PC-3 (cell line): ENCODE measurements at regions not wholly inside any gene's neighbourhood (a gene's known extent, or its start where the extent isn't known, plus 50 kb on each side); places are given as distances from the start of the nearest gene placed in this dataset.

ENCODE experiments used
- ATAC-seq: fragments of 200-7000 bp; cut with Tn5 transposase; 2 replicates; pipeline ENCODE4 v1.9.1; 2020; ENCODE audit warnings: mild to moderate bottlenecking, moderate library complexity
- BruUV-seq: library from RNA; stranded (reverse); fragments of 400-500 nt; replicated peaks from 2 replicates; lab custom pipeline; 2021; lab: Mats Ljungman, UMichigan
- CTCF ChIA-PET: fragments of 300-600 bp; sonication (Branson Sonifier 250); formaldehyde crosslinking; loops from one replicate; lab custom pipeline; 2022; ENCODE audit warnings: antibody characterized with exemption; lab: Charles Lee
- POLR2A ChIA-PET: fragments of 300-600 bp; sonication (Branson Sonifier 250); formaldehyde crosslinking; loops from one replicate; lab custom pipeline; 2022; ENCODE audit warnings: antibody characterized with exemption; ENCODE audit not compliant: unreplicated experiment; lab: Charles Lee
- DNase-seq: peaks from one replicate; pipeline ENCODE4 v3.0.0-alpha.2; 2015
- H2AFZ ChIP-seq: fragments of 300-600 bp; sonication (generic); 2 replicates; pipeline ENCODE4 v1.6.0; 2016; ENCODE audit warnings: antibody characterized with exemption, low read length
- H3F3A ChIP-seq: fragments of 300-600 bp; sonication (generic); one replicate; pipeline ENCODE4 v1.6.0; 2017; ENCODE audit warnings: antibody characterized with exemption, low read length, control low read depth, mild to moderate bottlenecking; ENCODE audit not compliant: unreplicated experiment
- H3K27ac ChIP-seq: fragments of 300-600 bp; sonication (generic); 2 replicates; pipeline ENCODE4 v1.5.1; 2016; ENCODE audit warnings: mild to moderate bottlenecking, low read length
- H3K27me3 ChIP-seq: fragments of 300-600 bp; sonication (generic); 2 replicates; pipeline ENCODE4 v1.6.1; 2016; ENCODE audit warnings: low read length, mixed read lengths
- H3K36me3 ChIP-seq: fragments of 300-600 bp; sonication (generic); 2 replicates; pipeline ENCODE4 v1.6.1; 2016; ENCODE audit warnings: low read depth, mixed run types, low read length, mixed read lengths
- H3K4me1 ChIP-seq: fragments of 300-600 bp; sonication (generic); 2 replicates; pipeline ENCODE4 v1.5.1; 2016; ENCODE audit warnings: low read length; ENCODE audit not compliant: insufficient read depth
- H3K4me2 ChIP-seq: fragments of 300-600 bp; sonication (generic); 2 replicates; pipeline ENCODE4 v1.6.0; 2016; ENCODE audit warnings: low read length
- H3K4me3 ChIP-seq: fragments of 300-600 bp; sonication (generic); 2 replicates; pipeline ENCODE4 v1.5.1; 2016; ENCODE audit warnings: mild to moderate bottlenecking, low read length, mixed read lengths
- H3K79me2 ChIP-seq: fragments of 300-600 bp; sonication (generic); 2 replicates; pipeline ENCODE4 v1.6.1; 2017; ENCODE audit warnings: low read length, mixed read lengths
- H3K9ac ChIP-seq: fragments of 300-600 bp; sonication (generic); 2 replicates; pipeline ENCODE4 v1.6.0; 2016; ENCODE audit warnings: mild to moderate bottlenecking, low read length
- H3K9me2 ChIP-seq: fragments of 300-600 bp; sonication (generic); replicated peaks from 2 replicates; pipeline ENCODE4 v1.6.1; 2016; ENCODE audit warnings: mixed run types, low read length, mixed read lengths
- H3K9me3 ChIP-seq: fragments of 300-600 bp; sonication (generic); 2 replicates; pipeline ENCODE4 v1.6.1; 2016; ENCODE audit warnings: low read length, mixed read lengths
- H4K20me1 ChIP-seq: fragments of 300-600 bp; sonication (generic); 2 replicates; pipeline ENCODE4 v1.6.1; 2016; ENCODE audit warnings: low read length, mixed read lengths
- EZH2 ChIP-seq: fragments of 300-600 bp; sonication (generic); IDR thresholded peaks from one replicate; pipeline ENCODE4 v1.6.1; 2017; ENCODE audit warnings: antibody characterized with exemption, mild to moderate bottlenecking, low read length; ENCODE audit not compliant: unreplicated experiment
- EZH2phosphoT487 ChIP-seq: fragments of 300-600 bp; sonication (generic); IDR thresholded peaks from 2 replicates; pipeline ENCODE4 v1.6.1; 2018; ENCODE audit warnings: mild to moderate bottlenecking, antibody characterized with exemption, low read length, borderline replicate concordance
- intact Hi-C: fragments of 100-400 bp; cut with micrococcal nuclease; formaldehyde crosslinking; loops from 2 replicates; pipeline ENCODE4 v1.9.0; 2023
- TF ChIP-seq, protein P1 (sequence below): fragments of 300-600 bp; sonication (generic); conservative IDR thresholded peaks from 2 replicates; pipeline ENCODE4 v1.5.1; 2017; ENCODE audit warnings: antibody characterized with exemption, low read depth, mild to moderate bottlenecking, low read length

DNA sequence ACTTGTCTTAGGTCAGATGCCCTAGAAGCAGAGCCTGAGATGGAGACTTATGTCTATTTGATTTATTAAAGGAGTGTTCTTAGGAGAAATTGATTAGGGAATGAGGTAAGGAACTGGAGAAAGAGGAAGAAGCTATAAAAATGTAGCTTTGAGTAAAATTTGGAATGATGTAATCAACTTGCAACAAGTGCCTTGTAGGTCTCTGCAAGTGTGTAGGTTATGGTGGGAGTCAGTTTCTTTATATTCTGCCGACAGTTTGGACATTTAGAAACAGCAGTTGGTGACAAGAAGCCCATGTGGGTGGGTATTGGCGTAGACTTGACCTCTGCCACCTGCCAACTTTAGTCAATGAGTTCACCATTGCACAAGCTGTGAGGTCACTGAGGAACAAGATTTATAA is 986.5 kb downstream of the CDH18 start:
- POLR2A ChIA-PET: no interaction called here
- H3K9me2 ChIP-seq: no peaks in the 10 kb centered on the region
- no peaks in the 10 kb centered on the region for H3K79me2 ChIP-seq
- no TSS peak for BruUV-seq
- no peak overlapping the region for H3K4me2 ChIP-seq
- H2AFZ ChIP-seq: no peak overlapping the region
- no peaks in the 10 kb centered on the region for H3K9me3 ChIP-seq
- H3K4me3 ChIP-seq: no peak overlapping the region
- TF ChIP-seq, protein P1, sequence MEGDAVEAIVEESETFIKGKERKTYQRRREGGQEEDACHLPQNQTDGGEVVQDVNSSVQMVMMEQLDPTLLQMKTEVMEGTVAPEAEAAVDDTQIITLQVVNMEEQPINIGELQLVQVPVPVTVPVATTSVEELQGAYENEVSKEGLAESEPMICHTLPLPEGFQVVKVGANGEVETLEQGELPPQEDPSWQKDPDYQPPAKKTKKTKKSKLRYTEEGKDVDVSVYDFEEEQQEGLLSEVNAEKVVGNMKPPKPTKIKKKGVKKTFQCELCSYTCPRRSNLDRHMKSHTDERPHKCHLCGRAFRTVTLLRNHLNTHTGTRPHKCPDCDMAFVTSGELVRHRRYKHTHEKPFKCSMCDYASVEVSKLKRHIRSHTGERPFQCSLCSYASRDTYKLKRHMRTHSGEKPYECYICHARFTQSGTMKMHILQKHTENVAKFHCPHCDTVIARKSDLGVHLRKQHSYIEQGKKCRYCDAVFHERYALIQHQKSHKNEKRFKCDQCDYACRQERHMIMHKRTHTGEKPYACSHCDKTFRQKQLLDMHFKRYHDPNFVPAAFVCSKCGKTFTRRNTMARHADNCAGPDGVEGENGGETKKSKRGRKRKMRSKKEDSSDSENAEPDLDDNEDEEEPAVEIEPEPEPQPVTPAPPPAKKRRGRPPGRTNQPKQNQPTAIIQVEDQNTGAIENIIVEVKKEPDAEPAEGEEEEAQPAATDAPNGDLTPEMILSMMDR: no peak
- no peak for TF ChIP-seq EZH2
- no peak for TF ChIP-seq EZH2phosphoT487
- H3F3A ChIP-seq: no peaks in the 10 kb centered on the region
- no peak overlapping the region for H3K27ac ChIP-seq
- H4K20me1 ChIP-seq: no peaks in the 10 kb centered on the region
- no peak overlapping the region for H3K9ac ChIP-seq
- no peak for ATAC-seq
- no peaks in the 10 kb centered on the region for H3K36me3 ChIP-seq
- H3K4me1 ChIP-seq: no peaks in the 10 kb centered on the region
- CTCF ChIA-PET: no interaction called here
- no peak for DNase-seq
- intact Hi-C loops: no loop called here
- no peaks in the 10 kb centered on the region for H3K27me3 ChIP-seq

DNA sequence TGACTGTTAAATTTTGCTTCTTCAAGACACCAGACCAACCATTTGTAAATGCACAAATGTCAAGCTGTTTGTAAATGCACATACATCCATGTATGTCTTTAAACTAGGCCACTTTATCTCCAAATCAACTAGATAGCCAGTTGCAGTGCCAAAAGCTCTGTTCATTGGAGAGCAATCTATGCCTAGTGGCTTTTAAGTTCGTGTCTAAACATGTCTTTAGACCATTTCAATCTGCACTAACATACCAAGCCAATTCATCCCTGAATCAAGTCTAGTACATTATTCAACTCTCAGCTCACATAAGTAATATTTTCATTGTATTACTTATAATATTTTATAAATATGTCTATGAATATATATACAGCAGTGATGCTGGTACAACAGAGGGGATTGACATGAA is 985.9 kb downstream of the CDH18 start:
- BruUV-seq: no TSS peak
- no peaks in the 10 kb centered on the region for H4K20me1 ChIP-seq
- ChIA-PET CTCF (no interaction called here), POLR2A (no interaction called here)
- H3K27ac ChIP-seq: no peak overlapping the region
- no peaks in the 10 kb centered on the region for H3K36me3 ChIP-seq
- ATAC-seq (no peak), DNase-seq (no peak)
- no peak overlapping the region for H3K4me3 ChIP-seq
- H3F3A ChIP-seq: no peaks in the 10 kb centered on the region
- H3K9ac ChIP-seq: no peak overlapping the region
- H3K79me2 ChIP-seq: no peaks in the 10 kb centered on the region
- no peaks in the 10 kb centered on the region for H3K27me3 ChIP-seq
- H3K9me3 ChIP-seq: no peaks in the 10 kb centered on the region
- no peak overlapping the region for H3K4me2 ChIP-seq
- no peaks in the 10 kb centered on the region for H3K4me1 ChIP-seq
- TF ChIP-seq, protein P1: no peak
- no peak for TF ChIP-seq EZH2
- TF ChIP-seq EZH2phosphoT487: no peak
- H3K9me2 ChIP-seq: no peaks in the 10 kb centered on the region
- intact Hi-C loops: no loop called here
- H2AFZ ChIP-seq: no peak overlapping the region

DNA sequence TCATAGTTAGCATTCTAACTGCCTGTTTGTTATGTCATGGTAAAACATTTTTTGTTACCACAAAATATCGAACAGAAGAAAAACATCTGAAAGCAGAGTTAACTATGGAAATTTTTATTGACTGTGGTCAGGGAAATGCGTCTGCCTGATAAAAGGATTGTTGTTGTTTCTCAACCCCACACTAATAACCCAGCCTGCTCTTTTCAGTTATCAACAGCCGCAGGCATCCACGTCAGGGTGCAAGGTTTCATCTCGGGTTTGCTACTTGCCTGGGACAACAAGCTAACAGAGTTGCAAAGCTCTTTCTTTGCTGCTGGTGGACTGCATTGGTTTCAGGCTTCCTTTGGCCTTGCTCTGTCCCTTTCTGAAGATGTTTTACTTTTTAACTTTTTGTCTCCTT is 969.2 kb downstream of the CDH18 start:
- Histone ChIP-seq H3K4me3 (no peak overlapping the region), H2AFZ (peak overlapping the region; percentile 13; the same call in 1 of the 2 replicates)

More for the DNA sequence above, 969.2 kb downstream of the CDH18 start:
- Histone ChIP-seq H3K27ac (no peak overlapping the region), H3K4me2 (no peak overlapping the region), H3F3A (no peaks in the 10 kb centered on the region), H3K27me3 (no peaks in the 10 kb centered on the region), H4K20me1 (no peaks in the 10 kb centered on the region), H3K4me1 (no peaks in the 10 kb centered on the region), H3K9ac (no peak overlapping the region), H3K9me2 (no peaks in the 10 kb centered on the region), H3K36me3 (no peaks in the 10 kb centered on the region), H3K9me3 (no peaks in the 10 kb centered on the region), H3K79me2 (no peaks in the 10 kb centered on the region)
- no TSS peak for BruUV-seq
- peak; percentile 30 for DNase-seq
- intact Hi-C loops: no loop called here
- no peak for TF ChIP-seq EZH2phosphoT487
- TF ChIP-seq, protein P1: no peak
- no peak for TF ChIP-seq EZH2
- peak; percentile 48 for ATAC-seq
- ChIA-PET POLR2A (no interaction called here), CTCF (no interaction called here)
